HG02571 (cell line): ENCODE measurements at regions not wholly inside any gene's neighbourhood (a gene's known extent, or its start where the extent isn't known, plus 50 kb on each side); places are given as distances from the start of the nearest gene placed in this dataset.

Experiments used
- ATAC-seq: cut with Tn5 transposase; IDR thresholded peaks from one replicate; pipeline ENCODE4 v1.9.1; 2021; ENCODE audit warnings: mild to moderate bottlenecking, moderate library complexity; ENCODE audit not compliant: unreplicated experiment

GRCh38 chr20:9981829-9982228 lies 53.0 kb upstream of the ANKEF1 start:
- no peak for ATAC-seq

GRCh38 chr20:9978397-9979004 lies 56.3 kb upstream of the ANKEF1 start:
- peak; percentile 90 for ATAC-seq

- no peak for ATAC-seq
Observed at GRCh38 chr20:9977629-9978028, 57.2 kb upstream of the ANKEF1 start.

- ATAC-seq = no peak
Observed at GRCh38 chr20:9974324-9974723, 60.5 kb upstream of the ANKEF1 start.

GRCh38 chr20:9971746-9972145 lies 63.0 kb upstream of the ANKEF1 start:
- ATAC-seq = no peak

- ATAC-seq = no peak
Observed at GRCh38 chr20:9969626-9970025, 65.2 kb upstream of the ANKEF1 start.

GRCh38 chr20:9968015-9968414 lies 66.8 kb upstream of the ANKEF1 start:
- no peak for ATAC-seq

- ATAC-seq = no peak
Observed at GRCh38 chr20:9966966-9967365, 67.8 kb upstream of the ANKEF1 start.

GRCh38 chr20:9963029-9963428 lies 71.8 kb upstream of the ANKEF1 start:
- no peak for ATAC-seq

GRCh38 chr20:9958693-9959092 lies 76.1 kb upstream of the ANKEF1 start:
- ATAC-seq = no peak

- ATAC-seq = no peak
Observed at GRCh38 chr20:9955646-9956045, 79.1 kb upstream of the ANKEF1 start.

GRCh38 chr20:9949563-9949962 lies 85.2 kb upstream of the ANKEF1 start:
- ATAC-seq = no peak

- no peak for ATAC-seq
Observed at GRCh38 chr20:9945408-9945807, 89.4 kb upstream of the ANKEF1 start.

- no peak for ATAC-seq
Observed at GRCh38 chr20:9942736-9943135, 92.1 kb upstream of the ANKEF1 start.

GRCh38 chr20:9940329-9940728 lies 94.5 kb upstream of the ANKEF1 start:
- no peak for ATAC-seq

- no peak for ATAC-seq
Observed at GRCh38 chr20:9939231-9939630, 95.6 kb upstream of the ANKEF1 start.

GRCh38 chr20:9935285-9935684 lies 96.4 kb upstream of the PAK5 start:
- no peak for ATAC-seq

- ATAC-seq = no peak
Observed at GRCh38 chr20:9930142-9930541, 91.3 kb upstream of the PAK5 start.

- no peak for ATAC-seq
Observed at GRCh38 chr20:9928955-9929354, 90.1 kb upstream of the PAK5 start.

GRCh38 chr20:9928281-9928737 lies 89.4 kb upstream of the PAK5 start:
- ATAC-seq = peak; percentile 75

GRCh38 chr20:9927224-9927623 lies 88.3 kb upstream of the PAK5 start:
- no peak for ATAC-seq

GRCh38 chr20:9926476-9926875 lies 87.6 kb upstream of the PAK5 start:
- ATAC-seq = no peak

GRCh38 chr20:9926007-9926406 lies 87.1 kb upstream of the PAK5 start:
- no peak for ATAC-seq
